ELR (cell line): ENCODE measurements at regions not wholly inside any gene's neighbourhood (a gene's known extent, or its start where the extent isn't known, plus 50 kb on each side); places are given as distances from the start of the nearest gene placed in this dataset.
A peak's percentile ranks its signal among the peaks of the same experiment; 100 is the strongest.
"Not testable (repeated sequence)": the region's sequence is repeated elsewhere in the genome, so short reads cannot be mapped to it uniquely, and the experiment has no call there.

ENCODE experiments used
- DNase-seq: peaks from one replicate; pipeline ENCODE4 v3.0.0-alpha.2; 2015; ENCODE audit warnings: low read depth

- DNase-seq = no peak
Observed at GRCh38 chr3:166322391-166322790, 485.2 kb upstream of the BCHE start.

DNA sequence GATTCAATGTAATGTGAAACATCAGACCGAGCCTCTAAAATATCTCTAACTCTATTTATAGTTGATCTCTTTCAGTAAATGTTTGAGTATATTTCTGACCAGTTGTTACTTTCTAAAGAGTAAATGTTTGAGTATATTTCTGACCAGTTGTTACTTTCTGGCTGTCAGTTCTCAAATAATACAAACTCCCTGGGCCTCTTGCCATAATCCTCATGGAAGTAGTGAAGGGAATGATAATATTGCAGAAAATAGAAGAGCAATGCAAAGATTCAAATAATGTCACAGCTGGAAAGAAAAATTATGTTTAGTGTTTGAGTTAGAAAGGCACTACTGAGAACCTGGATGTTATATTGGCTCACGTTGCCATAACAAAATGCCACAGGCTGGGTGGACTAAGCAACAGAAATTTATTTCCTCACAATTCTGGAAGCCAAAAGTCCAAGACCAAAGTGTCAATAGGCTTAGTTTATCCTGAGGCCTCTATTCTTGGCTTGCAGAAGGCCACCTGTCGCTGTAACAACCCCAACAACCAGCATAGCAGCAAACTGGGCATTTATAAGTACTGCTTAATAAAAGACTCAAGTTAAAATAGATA lies 470.6 kb upstream of the BCHE start:
- no peak for DNase-seq

- DNase-seq = no peak
Observed at GRCh38 chr3:166304584-166304983, 467.4 kb upstream of the BCHE start.

DNA sequence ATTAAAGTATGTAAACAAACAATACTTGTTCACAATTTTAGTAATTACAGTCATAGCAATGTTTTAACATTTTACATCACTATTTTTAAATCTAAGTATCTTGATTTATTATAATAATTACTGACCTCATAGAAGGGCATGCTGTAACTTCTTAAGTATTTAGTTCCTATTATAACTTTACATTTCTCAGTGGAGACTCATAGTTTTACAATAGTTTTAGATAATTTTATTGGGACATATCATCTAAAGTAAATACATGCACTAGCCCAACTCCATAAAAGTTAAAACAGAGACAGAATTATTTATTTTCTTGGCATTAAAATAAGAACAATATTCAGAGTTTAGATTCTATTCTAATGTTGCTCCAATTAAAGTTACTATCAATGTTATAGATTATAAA lies 466.5 kb upstream of the BCHE start:
- DNase-seq = no peak

- no peak for DNase-seq
Observed at GRCh38 chr3:166302331-166302730, 465.1 kb upstream of the BCHE start.

DNA sequence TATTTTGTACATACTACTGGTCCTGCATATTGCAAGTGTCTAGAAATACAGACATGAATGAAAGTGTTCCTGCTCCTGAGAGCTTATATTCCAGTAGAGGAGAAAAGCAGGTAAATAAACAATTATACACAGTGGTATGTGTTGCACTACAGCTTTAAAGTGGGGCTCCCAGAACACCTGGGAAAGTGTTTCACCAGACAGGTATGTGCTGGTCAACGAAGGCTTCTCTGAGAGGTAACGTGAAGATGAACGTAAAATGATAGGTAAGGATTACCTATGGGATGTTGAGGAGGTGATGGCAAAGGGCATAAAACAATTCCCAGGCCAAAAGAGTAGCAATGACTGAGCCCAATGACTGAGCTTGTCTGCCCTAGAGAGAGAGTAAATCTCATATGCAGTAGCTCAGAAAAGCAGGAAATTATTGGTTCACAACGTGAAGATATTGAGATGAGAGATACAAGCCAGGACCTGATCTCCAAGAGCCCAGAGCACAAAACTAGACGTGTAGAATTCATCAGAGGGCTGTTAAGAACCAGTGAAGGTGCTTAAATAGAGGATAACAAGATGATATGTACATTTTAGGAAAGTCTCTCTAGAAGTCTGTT lies 459.1 kb upstream of the BCHE start:
- DNase-seq = no peak

GRCh38 chr3:166291186-166291955 lies 454.1 kb upstream of the BCHE start:
- no peak for DNase-seq

- DNase-seq = peak; percentile 56
Observed at GRCh38 chr3:166285001-166285400, 447.8 kb upstream of the BCHE start.

DNA sequence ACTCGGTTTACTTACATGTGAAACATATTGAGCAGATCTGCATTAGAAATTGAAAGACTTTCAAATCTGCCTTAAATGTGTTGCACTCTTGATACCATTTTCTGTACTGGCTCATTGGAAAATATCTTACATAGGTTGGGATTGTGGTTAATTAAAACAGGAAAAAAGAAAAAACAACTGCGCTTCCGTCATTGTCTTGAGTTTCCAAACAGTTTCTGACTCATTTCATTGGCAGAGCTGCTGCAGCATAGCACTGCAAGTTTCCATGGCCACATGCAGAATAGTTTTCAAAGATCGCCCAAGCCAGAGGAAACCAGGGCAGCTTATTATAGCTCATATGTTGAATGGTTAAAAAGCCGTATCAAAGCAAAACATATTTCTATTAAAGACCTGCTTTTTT lies 446.6 kb upstream of the BCHE start:
- peak; percentile 81 for DNase-seq

DNA sequence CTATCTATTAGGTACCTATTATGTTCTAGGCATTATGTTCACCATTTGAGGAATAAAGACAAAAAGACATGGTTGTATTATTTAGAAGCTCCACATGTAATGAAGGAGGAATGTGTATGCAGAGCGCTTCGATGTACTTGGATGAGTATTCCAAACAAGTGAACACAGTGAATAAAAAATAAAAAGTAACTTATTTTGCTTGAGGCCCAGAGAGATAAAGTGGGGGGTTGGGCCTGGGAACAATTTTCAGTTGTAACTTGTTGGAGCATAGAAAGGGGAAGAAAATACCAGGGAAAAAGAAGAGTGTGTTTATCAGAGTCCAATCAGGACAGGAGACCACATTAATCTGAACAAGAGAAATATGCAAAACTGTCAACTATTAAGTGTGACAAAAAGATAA lies 445.7 kb upstream of the BCHE start:
- no peak for DNase-seq

DNA sequence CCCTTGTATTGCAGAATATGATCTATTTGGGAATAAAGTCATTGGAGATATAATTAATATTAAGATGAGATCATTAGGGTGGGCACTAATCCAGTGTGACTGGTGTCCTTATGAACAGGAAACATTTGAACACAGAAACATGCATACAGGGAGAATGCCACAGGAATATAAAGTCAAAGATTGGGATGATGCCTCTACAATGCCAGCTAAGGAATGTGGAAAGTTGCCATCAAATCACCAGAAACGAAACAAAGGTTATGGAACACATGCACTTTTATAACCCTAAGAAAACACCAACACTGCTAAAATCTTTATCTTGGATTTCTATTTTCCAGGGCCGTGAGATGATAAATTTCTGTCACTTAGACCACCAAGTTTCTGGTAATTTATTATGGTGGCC lies 442.4 kb upstream of the BCHE start:
- no peak for DNase-seq

GRCh38 chr3:166275024-166275390 lies 437.8 kb upstream of the BCHE start:
- DNase-seq = peak; percentile 47

DNA sequence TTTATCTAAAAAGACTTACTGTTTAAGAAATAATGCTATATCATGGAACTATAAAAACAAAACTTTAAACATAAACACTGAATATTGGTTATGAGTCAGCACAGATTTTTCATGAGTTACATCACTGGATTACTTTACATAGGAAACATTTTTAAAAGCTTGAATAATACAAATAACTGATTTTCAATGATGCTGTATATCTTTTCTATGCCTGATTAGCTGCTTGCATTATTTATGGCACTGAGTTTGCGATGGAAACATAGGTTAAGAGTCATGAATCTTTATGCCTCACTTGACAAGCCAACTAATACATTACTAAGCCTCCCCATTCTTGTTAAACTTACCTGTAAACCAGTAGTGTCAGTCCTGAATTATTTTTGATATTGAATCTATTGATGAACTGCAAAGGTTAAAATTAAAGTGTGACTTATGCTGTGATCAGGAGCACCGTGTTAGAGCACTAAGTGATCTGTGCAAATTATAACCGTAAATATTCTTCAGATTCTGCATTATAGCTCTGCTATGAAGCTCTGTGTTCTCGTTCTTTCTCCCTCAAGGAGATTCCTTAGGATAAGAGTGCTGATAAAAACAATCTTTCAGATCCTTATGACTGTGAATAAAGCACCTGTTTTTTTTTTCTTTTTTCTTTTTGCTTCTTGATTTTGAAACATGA lies 437.3 kb upstream of the BCHE start:
- DNase-seq = peak; percentile 65

GRCh38 chr3:166270429-166270828 lies 433.2 kb upstream of the BCHE start:
- no peak for DNase-seq

DNA sequence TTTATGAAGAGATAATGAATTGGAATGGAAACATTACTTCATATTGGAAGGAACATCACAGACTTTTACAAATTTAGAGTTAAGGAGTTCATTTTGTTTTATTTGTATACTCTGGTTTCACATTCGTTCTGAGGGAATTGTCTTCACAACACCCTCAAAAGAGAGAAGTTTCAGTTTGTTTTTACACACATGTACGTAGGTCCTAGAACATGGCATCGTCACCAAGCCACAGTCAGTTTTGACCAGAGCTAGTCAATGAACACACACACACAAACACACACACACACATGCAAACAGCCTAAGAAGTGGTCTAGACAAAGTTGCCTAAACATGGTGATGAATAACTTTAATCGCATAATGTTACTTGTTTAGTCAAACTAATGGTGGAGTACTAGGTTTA lies 427.9 kb upstream of the BCHE start:
- peak; percentile 36 for DNase-seq

GRCh38 chr3:166263460-166263859 lies 426.2 kb upstream of the BCHE start:
- DNase-seq = peak; percentile 10

DNA sequence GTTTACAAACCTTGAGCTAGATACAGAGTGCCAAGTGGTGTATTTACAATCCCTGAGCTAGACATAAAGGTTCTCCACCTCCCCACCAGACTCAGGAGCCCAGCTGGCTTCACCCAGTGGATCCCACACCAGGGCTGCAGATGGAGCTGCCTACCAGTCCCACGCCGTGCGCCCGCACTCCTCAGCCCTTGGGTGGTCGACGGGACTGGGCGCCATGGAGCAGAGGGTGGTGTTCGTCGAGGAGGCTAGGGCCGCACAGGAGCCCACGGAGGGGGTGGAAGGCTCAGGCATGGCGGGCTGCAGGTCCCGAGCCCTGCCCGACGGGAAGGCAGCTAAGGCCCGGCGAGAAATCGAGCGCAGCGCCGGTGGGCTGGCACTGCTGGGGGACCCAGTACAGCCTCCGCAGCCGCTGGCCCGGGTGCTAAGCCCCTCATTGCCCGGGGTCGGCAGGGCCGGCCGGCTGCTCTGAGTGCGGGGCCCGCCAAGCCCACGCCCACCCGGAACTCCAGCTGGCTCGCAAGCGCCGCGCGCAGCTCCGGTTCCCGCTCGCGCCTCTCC lies 421.1 kb upstream of the BCHE start:
- DNase-seq = not testable (repeated sequence)

DNA sequence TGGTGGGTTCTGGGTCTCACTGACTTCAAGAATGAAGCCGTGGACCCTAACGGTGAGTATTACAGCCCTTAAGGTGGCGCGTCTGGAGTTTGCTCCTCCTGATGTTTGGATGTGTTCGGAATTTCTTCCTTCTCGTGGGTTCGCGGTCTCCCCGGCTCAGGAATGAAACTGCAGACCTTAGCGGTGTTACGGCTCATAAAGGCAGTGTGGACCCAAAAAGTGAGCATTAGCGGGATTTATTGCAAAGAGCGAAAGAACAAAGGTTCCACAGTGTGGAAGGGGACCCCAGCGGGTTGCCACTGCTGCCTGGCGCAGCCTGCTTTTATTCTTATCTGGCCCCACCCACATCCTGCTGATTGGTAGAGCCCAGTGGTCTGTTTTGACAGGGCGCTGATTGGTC lies 420.5 kb upstream of the BCHE start:
- no peak for DNase-seq

GRCh38 chr3:166248784-166249183 lies 411.6 kb upstream of the BCHE start:
- DNase-seq = no peak

DNA sequence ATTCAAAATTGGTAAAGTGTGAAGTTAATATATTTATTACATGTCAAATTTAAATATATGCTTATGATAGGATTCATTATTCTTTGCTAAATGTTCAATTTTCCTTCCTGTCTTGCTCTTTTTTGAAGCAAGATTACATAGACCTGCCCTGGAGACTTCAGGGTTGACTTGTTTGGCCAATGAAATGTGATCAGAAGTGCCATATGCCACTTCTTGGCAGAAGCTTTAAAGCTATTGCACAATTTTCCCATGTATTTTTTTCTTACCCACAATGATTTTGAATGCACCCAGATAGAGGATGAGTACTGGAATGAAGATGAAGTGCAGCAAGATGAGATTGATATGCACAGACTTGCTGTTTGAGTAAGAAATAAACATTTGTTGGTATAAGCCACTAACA lies 406.3 kb upstream of the BCHE start:
- no peak for DNase-seq

DNA sequence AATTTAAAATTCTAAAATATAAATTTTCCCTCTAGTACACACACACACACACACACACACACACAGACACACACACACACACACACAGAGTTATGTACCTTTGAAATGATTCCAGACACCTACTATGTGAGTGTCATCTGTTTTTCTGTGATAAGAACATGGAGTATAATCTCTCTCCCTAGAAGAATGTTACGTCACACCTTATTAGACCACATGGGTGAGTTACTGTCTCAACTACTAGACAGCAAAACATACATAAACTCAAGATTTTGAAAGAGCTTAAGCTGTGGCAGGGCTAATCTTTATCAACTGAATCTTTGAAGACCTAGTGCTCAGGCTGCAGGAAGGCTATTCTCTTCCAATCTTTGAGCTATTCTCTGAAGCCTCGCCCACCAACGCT lies 385.9 kb upstream of the BCHE start:
- DNase-seq = no peak

- DNase-seq = no peak
Observed at GRCh38 chr3:166211451-166211850, 374.2 kb upstream of the BCHE start.

- no peak for DNase-seq
Observed at GRCh38 chr3:166209701-166210100, 372.5 kb upstream of the BCHE start.
